Hematopoietic multipotent progenitor cell (in vitro differentiated cells): ENCODE measurements at regions not wholly inside any gene's neighbourhood (a gene's known extent, or its start where the extent isn't known, plus 50 kb on each side); places are given as distances from the start of the nearest gene placed in this dataset.
"Not testable (repeated sequence)": the region's sequence is repeated elsewhere in the genome, so short reads cannot be mapped to it uniquely, and the experiment has no call there.

ENCODE experiments used
- DNase-seq, 3 donors: peaks; one replicate each; pipeline ENCODE4 v3.0.0-alpha.2; 2011 to 2015; ENCODE audit warnings: low read depth in 2 of 3, low spot score in 2 of 3

DNA sequence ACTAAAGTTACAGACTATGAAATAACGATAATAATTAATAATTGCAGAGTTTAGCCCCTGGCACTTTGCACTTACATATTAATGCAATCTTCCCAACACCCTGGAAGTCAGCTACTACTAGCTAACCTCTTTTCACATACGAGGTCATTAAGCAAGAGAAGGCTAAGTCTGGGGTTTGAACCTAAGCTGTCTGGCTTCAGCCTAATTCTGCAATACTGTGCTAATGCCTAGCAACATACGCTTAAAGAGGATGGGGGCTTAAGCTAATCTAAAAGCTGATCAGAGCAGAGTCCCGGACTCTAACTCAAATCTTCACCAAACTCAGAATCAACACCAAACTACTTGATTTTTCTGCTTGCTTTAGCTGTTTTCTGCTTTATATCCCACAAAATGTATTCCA, 168.7 kb upstream of the GNAI1 start:
- DNase-seq, result no peak

DNA sequence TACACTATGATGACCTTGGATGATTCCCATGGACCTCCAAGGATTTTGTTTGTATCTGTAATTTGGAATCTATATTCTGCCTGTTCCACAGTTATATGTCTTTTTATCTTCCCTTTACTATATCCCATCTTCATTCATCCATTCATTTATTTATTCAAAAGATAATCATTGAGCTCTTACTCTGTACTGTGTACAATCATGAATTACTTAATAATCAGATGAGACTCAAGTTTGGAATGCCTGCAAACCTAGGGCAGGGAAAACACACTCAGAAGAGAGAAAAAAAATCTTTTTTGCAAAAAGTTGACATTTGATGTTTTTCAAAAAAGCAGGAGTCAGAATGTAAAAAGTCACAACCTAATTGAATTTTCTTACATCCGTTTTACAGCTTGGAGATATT, 170.2 kb upstream of the GNAI1 start:
- DNase-seq, result no peak

DNA sequence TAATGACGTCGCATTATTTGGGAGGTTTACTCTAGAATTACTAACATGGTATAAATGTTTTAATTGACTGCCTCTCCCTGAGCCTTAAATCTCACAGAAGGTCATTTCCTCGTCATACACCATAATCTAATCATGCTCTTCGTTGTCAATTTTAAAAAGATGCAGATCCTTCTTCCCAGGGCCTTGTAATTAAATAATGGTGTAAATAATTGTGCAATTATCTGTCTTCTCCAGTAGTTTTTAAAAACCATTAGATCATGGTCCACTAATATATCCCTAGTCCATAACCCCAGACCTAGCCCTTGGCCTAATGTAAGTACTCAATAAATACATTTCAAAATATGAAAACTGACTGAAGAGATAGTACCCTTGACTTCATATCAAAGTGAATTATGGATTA, 181.5 kb upstream of the GNAI1 start:
- DNase-seq, result no peak

DNA sequence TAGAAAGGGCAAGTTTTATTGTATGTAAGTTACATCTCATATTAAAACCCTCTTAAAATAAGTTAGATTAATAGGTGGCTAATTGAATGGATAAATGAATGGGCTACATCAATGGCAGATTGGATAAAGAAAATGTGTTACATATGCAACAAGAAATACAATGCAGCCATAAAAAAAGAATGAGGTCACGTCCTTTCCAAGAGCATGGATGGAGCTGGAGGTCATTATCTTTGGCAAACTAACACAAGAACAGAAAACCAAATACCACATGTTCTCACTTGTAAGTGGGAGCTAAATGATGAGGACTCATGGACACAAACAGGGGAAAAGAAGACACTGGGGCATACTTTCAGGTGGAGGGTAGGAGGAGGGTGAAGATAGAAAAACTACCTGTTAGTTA, 182.2 kb upstream of the GNAI1 start:
- DNase-seq, result no peak

DNA sequence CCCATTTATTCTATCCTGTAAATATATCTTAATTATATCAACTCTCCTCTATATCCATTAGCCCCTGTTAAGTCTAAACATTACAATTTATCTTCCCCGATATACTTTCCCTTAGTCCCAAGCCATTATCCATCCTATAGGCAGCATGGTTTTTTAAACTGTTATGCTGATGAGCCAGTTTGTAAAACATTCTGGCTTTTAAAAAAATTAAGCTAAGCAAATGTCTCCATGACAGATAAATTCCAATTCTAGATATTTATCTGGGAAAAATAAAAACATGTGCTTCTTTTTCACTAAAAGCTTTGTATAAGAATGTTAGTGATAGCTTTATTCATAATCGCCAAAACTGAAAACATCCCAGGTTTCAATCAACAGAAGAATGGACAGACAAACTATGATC, 183.2 kb upstream of the GNAI1 start:
- no peak for DNase-seq

DNA sequence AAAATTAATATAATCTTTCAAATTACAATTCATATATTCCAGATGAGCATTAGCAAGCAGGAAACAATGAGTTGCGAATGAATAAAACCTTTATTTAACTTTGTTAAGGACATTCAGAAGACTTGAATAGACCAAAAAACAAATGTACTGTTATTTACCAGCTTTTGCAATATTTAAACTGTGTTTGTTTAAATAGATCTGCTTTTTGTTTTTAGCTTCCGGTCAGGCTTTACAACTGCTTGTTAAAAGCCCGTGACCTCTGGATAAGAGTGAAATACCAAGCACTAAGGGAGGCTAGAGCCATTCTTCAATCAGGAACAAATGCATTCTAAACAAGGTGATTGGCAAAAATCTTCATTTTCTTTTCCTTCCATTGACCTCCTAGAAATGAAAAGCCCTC, 184.9 kb upstream of the GNAI1 start:
- no peak for DNase-seq

DNA sequence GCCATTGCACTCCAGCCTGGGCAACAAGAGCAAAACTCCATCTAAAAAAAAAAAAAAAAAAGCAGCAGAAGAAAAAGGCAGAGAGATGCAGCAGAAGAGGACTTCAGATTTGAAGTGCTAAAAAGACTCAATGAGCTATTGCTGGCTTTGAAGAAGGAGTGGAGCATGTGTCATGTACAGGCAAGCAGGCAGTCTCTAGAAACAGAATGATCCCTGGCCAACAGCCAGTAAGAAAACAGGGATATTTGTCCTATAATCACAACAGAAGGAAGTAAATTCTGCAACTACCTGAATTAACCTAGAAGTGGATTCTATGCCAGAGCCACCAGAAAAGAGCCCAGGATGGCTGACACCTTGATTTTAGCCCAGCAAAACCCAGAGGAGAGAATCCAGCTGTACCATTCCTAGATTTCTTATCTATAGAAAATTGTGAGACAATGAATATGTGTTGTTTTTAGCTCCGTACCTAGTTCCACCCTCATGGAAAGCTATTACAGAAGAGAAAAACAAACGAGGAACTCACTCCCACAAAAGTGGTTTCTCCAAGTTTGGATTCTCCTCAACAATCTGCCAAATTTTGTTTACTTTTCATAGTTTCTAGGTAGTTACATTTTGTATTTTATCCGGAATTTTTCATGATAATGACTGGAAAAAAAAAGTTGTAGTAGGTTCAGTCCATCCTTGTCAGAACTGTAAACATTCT, 198.2 kb upstream of the GNAI1 start:
- no peak for DNase-seq

DNA sequence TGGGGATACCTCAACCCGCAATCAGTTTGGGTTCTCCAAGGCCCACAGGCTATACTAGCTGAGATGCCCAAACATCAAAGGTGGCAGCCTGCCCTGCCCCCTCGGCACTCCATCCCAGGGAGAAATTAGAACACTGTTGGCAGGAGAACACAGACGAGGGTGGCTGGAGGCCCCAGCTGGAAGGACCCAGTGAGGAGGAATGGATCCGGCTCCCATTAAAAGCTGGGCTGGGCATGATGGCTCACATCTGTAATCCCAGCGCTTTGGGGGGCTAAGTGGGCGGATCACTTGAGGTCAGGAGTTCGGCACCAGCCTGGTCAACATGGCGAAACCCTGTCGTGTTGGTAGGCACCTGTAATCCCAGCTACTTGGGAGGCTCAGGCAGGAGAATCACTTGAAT, 199.9 kb upstream of the GNAI1 start:
- DNase-seq, result no peak

DNA sequence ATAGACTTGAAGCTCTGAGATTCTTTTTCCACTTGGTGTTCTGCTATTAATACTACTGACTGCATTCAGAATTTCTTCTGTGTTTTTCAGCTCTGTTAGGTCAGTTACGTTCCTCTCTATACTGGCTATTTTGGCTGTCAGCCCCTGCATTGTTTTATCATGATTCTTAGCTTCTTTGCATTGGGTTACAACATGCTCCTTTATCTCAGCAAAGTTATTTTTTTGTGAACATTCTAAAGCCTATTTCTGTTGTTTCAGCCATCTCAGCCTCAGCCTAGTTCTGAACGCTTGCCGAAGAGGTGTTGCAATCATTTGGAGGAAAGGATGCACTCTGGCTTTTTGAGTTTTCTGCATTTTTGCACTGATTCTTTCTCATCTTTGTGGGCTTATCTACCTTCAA, 201.5 kb upstream of the GNAI1 start:
- DNase-seq, result no peak

DNA sequence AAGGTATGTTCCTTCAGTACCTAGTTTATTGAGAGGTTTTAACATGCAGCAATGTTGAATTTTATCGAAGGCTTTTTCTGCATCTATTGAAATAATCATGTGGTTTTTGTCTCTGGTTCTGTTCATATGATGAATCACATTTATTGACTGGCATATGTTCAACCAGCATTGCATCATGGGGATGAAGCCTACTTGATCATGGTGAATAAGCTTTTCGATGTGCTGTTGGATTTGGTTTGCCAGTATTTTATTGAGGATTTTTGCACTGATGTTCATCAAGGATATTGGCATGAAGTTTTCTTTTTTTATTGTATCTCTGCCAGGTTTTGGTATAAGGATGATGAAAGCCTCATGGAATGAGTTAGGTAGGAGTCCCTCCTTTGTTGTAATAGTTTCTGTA, 204.0 kb upstream of the GNAI1 start:
- no peak for DNase-seq

DNA sequence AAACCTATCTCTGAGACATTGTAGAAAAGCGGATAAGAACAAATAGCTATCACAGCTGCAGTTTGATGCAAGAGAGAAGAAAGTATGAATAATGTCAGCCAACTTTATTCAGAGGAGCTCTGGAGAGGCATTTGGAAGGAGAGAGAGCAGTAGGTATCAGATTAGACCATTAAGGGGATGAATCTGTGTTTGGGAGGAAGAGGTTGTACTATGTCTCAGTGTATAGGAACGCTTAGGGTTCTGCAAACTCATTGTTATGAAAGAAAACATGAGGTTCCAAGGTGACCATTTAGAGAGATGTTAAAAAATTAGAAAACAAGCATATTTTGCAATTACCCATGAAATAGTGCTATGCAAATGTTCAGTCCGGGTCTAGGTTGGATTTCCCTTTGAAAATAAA, 207.5 kb upstream of the GNAI1 start:
- no peak for DNase-seq

DNA sequence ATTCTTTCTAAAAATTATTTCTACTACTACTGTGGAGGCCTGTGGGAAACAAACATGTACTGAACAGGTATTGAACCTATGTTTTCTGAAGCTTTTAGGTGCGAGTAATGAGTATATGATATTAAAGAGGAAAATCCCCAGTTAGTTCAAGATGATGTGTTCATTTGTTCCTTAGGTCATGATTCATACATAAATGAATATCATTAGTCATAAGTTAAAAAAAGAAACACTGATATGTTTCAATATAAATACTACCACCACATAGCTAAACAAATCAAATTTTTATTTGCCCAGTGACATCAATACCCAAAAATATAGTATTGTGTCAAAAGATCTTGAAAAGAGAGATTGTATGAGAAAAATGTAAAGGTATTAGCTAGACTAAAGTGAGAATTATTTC, 210.7 kb upstream of the GNAI1 start:
- DNase-seq, result no peak

DNA sequence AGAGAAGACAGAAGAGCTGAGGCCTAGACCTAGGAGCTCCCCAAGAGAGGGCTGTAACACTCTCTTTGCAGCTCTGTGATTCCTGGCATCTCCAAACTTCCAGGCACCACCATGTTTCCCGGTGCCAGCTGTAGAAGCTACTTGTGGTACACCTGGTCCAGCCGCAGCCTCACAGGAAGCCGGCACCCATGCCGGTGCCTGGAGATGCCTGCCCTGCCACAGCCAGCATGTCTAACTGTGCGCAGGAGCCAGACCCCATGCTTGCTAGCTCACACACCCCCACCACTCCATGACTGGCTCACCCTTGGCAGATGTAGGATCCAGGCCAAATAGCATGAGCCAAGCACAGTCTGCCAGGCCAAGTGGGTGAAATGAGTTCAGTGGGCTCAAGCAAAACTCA, 211.7 kb upstream of the GNAI1 start:
- DNase-seq, result no peak

DNA sequence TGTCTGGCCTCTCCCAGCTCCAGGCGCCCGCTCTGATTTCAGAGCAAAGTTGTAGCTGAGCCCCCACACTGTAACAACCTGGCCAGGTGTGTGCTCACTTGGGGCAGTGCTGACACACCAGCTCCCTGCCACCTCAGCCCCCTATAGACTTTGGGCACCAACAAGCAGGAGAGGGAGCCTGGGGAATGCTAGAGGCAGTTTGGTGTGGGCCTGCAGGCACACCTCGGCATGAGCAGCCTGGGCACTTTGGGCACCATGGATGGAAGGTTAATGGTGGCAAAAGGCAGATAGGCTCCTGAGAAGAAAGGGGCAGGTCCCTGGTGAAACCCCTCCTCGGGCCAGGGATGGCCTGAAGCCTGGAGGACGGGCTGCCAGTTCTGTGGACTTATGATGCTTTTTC, 212.7 kb upstream of the GNAI1 start:
- DNase-seq, result no peak

DNA sequence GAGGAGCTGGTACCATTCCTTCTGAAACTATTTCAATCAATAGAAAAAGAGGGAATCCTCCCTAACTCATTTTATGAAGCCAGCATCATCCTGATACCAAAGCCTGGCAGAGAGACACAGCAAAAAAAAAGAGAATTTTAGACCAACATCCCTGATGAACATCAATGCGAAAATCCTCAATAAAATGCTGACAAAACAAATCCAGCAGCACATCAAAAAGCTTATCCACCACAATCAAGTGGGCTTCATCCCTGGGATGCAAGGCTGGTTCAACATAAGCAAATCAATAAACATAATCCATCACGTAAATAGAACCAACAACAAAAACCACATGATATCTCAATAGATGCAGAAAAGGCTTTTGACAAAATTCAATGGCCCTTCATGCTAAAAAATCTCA, 216.0 kb upstream of the GNAI1 start:
- not testable (repeated sequence) for DNase-seq

DNA sequence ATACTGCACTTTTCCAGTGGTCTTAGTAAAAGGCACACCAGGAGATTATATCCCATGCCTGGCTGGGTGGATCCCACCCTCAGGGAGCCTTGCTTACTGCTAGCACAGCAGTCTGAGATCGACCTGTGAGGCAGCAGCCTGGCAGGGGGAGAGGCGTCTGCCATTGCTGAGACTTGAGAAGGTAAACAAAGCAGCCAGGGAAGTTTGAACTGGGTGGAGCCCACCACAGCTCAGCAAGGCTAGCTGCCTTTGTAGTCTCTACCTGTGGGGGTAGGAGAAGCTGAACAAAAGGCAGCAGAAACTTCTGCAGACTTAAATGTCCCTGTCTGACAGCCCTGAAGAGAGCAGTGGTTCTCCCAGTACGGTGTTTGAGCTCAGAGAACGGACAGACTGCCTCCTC, 219.3 kb upstream of the GNAI1 start:
- not testable (repeated sequence) for DNase-seq

DNA sequence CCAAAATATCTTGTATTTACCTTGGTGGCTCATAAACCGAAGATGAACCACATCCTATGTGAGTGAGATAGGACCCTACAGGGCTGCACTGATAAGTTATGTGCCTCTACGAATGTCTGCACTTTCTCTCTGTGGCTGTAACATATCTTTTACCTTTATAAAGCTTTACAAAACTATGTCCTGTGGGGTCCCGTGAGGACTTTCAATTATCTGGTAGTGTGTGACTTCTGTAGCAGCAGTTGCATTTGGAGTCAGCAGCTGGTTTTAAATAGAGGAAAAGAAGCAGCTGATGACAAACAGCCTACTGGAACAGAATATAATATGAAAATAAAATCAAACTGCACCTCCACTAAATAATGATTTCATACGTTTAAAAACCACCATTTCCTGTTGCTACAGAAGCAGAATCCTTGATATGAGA, 222.4 kb upstream of the GNAI1 start:
- DNase-seq, result peak in 1 of 3 donors; percentile 12

DNA sequence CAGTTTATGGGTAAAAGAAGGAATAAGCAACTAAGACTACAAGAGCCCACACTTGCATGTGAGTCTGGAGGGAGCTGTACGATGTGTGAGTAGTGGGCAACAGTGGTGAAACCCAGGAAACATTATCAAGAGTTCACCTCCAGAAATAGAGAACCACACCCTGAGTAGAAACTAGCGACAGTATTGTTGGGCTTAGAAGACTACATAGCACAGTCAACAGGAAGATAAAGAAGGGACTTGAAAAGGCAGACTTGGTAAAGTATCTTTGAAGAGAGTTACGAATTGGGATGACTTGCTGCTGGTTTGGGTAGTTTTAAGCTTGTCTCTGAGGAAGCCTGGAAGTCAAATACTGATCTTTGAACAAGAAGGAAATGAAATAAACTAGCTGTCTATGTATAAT, 223.2 kb upstream of the GNAI1 start:
- no peak for DNase-seq

DNA sequence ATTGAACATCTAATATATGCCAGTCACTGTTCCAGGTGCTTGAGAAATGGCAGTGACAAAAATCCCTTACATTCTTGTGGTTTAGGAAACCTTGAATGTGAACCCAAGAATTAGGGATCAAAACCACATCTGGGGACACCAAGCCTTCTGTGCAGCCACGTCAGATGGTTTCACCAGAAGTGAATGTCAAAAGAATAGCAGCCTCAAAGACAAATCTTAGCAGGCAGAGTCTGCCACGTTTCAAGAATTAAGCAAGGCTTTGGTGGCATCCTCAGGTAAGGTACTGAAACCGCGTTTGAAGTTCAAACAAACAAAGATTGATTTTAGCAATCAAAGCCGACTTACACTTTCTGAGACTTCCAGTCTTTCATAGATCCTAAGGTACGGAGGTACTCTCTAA, 225.5 kb upstream of the GNAI1 start:
- DNase-seq, result no peak

DNA sequence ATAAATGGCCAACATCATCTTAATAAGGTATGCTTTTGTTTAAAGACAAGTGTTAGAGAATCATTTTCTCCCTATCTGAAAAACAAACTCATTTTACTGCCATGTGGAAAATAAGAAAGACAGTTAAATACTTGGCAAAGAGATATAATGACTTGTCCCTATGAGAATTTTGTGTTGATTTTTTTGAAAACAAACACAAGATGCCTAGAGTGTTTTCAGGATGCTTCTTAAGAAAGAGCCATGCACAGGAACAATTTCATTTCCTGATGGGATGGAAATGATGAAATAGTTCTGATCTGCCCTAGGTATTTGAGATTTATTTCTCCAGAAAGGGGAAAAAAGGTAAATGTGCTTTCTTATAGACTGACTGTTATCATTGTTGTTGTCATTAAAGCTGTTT, 237.5 kb upstream of the GNAI1 start:
- no peak for DNase-seq

DNA sequence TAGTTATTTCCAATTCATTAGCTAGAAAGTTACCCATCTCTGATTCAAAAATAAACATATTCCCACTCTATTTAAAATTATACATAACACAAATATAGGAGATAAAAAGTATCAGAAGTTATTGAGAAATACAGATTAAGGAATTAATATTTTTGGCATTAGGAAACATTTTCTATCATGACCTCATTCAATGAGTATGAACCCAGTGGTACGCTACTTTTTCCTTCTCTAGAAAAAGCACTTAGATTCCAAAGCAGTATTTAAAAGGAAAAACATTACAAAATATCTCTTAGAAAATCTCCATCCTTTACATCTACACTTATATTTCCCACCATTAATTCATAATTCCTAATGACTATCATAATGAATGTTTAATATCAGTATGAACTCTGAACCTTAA, 240.6 kb upstream of the GNAI1 start:
- no peak for DNase-seq

DNA sequence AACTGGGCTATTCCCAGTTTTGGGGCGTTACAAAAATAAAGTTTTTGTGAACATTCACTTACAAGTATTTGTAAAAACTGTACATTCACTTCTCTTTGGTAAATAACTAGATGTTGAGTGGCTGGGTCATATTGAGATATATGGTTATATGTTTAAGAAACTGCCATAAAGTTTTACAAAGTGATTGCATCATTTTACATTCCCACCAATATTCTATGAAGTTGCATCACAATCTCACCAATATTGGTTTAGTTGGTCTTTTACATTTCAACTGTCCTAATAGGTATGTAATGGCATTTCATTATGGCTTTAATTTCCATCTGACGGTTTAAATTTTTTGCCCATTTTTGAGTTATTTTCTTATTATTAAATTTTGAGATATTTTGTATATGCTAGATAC, 251.7 kb upstream of the GNAI1 start:
- no peak for DNase-seq

DNA sequence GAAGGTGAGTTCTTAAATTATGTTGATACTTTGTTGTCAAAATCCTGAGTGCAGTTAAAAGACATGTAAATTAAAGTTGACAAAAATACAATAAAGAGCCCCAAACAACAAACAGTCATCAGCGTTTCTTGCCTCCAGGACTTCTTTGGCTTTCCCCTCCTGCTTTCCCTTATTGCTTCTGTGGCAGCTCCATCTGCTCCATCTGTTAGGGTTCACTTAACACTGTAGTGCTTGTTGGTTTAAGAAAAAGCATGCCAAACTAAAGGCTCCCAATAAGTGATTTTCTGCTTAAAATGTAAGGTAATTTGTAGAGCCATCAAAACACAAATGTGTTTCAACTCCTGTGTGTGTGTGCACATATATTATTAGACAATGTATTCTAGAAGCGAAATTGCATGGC, 254.3 kb upstream of the GNAI1 start:
- no peak for DNase-seq
